GM18873 (cell line): ENCODE measurements at regions not wholly inside any gene's neighbourhood (a gene's known extent, or its start where the extent isn't known, plus 50 kb on each side); places are given as distances from the start of the nearest gene placed in this dataset.

Experiments used
- ATAC-seq: cut with Tn5 transposase; IDR thresholded peaks from one replicate; pipeline ENCODE4 v1.9.1; 2021; ENCODE audit warnings: mild to moderate bottlenecking, moderate library complexity, moderate number of reproducible peaks; ENCODE audit not compliant: unreplicated experiment, low FRiP score

DNA sequence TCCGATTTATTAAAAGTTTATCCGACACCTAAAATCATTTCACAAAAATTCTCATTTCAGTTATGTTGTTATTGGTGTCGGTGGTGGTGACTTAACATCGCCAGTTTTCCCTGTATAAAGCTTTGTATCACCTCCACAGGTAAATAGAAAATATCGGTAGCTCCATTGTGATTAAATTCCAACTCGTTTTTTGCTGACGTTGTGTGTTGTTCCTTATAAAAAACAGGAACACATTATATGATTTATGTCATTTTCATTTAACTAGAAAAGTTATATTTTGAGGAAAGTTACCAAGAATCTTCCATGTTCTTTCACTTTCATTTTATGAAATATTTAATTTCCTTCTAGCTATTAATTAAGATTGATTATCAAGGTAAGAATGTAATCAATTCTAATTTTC lies 635.9 kb downstream of the CDH18 start:
- ATAC-seq, result no peak

DNA sequence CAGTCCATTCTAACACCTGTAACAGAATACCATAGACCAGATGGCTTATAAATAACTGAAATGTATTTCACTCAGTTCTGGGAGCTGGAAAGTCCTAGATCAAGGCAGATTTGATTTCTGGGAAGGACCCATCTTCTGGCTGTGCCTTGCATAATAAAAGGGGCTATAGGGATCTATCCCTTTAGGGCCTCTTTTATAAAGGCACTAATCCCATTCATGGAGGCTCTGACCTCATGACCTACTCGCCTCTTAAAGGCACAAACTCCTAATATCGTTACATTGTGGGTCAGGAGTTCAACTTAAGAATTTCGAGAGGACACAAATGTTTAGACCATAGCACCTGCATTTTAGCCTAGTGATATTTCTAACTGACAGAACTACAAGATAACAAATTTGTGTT lies 619.0 kb downstream of the CDH18 start:
- ATAC-seq, result no peak

DNA sequence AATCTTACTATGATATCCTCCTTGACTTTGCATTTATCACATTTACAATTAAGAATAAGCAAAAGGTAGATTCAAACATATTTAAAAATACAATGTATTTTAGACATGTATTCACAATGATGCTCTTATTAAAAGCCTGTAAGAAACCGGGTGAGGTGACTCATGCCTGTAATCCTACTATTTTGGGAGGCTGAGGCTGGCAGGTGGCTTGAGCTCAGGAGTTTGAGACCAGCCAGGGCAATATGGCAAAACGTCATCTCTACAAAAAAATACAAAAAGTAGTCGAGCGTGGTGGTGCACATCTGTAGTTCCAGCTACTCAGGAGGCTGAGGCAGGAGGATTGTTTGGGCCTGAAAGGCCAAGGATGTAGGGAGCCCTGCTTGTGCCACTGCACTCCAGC lies 618.4 kb downstream of the CDH18 start:
- no peak for ATAC-seq

DNA sequence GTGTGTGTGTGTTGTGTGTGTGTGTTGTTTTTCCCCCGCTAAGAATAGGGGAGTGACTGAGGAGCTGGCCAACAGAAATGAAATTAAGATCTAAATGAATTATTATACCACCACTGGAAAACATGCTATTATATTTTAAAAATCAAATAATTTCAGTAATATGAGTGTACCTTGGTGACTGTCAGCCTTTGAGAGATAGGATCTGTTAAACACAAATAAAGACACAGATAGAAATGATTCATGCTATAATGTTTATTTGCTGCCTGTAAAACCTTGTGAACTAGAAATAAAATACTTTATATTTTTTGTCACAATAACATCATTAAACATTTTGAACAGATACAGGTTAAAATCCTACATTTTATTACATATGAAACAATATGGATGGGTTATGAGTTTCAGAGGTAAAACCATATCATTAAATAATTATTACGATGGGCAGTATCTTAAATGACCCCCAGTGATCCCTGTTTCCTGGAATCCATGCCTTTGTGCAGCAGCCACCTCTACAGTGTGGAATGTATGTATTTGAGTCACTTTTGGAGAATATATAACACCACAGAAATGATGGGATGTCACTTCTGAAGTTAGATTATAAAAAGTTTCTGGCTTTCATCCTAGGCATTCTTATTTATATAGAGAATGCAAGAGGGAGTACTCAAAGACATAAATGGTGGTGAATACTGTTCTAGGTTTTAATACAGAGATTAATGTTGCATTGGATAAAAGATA lies 617.2 kb downstream of the CDH18 start:
- ATAC-seq, result no peak

DNA sequence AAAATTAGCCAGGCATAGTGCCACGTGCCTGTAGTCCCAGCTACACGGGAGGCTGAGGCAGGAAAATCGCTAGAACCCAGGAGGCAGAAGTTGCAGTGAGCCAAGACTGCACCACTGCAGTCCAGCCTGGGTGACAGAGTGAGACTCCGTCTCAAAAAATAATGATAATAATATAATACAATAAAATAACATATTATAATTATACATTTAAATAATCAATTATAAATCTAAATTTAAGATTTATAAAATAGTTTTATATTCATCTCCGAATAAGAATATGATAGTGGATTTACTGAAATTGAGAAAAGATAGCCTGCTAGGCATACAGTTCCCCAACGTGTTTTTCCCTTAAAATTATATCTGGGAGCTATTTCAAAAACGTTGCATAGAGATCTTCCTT lies 599.6 kb downstream of the CDH18 start:
- no peak for ATAC-seq

DNA sequence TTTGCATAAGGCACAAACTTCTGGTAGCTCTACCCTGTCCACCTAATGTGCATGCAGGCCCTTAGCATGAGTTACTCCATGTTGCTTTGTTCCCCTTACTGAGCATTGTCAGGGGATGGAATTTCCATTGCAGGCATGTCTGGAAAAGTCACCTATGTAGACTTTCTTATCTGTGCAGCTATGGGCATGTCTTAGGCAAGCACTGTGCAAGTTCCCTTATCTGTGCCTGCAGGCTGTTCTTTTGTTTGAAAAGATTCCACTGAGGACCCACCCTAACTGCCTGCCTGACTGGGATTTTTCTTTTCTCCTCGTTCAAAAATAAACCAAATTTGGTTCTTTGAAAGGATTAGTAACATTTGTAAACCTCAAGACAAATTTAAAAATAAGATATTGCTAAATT lies 587.0 kb downstream of the CDH18 start:
- ATAC-seq, result no peak

DNA sequence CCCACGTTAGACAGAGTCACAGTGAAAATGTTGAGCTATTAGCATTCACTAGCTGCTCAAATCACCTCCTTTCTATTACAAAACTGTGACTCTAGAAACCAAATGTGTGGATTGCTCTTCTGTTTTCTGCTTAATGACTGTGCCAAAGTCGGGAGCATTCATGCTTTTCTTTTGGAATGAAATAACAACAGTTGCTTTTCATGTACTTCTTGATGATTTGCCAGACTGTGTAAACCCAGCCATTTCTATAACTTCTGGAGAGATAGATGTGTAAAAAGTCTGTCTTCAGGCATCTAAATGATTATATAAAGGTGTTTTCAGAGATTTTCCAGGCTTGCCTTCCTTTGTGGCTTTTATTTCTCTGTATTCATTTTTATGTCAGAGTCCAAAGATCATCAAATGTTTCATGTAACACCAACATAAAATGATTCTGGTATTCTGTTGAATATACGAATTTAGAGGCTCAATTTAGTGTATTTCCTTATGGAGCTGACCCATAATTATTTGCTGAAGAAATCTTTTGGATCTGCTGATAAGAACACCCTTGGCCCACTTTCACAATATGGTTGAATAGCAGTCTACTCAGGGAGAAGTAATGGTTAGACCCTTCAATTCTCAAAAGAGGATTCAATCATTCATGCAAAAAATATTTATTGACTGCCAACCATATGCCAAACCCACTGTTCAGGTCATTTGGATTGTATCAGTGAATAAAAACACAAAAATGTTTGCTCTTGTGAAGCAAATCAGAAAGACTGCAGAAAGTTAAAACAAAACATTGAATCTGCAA lies 581.2 kb downstream of the CDH18 start:
- no peak for ATAC-seq

DNA sequence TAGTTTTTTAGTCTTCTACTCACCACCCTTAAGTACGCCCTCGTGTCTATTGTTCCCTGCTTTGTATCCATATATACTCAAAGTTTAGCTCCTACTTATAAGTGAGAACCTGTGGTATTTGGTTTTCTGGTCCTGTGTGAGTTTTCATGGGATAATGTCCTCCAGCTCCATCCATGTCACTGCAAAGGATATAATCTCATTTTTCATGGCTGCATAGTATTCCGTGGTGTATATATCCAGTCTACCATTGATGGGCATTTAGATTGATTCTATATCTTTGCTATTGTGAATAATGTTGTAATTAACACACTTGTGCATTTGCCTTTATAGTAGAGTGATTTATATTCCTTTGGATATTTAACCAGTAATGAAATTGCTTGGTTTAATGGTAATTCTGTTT lies 579.9 kb downstream of the CDH18 start:
- no peak for ATAC-seq

DNA sequence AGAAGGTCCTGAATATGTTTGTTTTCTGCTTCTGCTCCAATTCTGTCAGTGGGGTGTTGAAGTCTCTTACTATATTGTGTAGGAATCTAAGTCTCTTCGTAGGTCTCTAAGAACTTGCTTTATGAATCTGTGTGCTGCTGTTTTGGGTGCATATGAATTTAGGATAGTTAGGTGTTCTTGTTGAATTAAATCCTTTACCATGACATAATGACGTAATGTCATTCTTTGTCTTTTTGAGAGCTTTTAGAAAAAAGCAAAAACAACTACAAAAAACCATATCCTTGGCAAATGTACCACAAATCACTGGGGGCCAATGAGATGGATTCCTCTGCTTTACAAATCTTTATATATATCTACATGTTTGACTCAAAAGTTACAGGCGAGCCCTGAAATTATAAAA lies 576.1 kb downstream of the CDH18 start:
- no peak for ATAC-seq
